Islet precursor cell (in vitro differentiated cells): ENCODE measurements at regions not wholly inside any gene's neighbourhood (a gene's known extent, or its start where the extent isn't known, plus 50 kb on each side); places are given as distances from the start of the nearest gene placed in this dataset.
"Not testable (repeated sequence)": the region's sequence is repeated elsewhere in the genome, so short reads cannot be mapped to it uniquely, and the experiment has no call there.

Experiments
- DNase-seq: peaks from one replicate; pipeline ENCODE4 v3.0.0-alpha.2; 2018

DNA sequence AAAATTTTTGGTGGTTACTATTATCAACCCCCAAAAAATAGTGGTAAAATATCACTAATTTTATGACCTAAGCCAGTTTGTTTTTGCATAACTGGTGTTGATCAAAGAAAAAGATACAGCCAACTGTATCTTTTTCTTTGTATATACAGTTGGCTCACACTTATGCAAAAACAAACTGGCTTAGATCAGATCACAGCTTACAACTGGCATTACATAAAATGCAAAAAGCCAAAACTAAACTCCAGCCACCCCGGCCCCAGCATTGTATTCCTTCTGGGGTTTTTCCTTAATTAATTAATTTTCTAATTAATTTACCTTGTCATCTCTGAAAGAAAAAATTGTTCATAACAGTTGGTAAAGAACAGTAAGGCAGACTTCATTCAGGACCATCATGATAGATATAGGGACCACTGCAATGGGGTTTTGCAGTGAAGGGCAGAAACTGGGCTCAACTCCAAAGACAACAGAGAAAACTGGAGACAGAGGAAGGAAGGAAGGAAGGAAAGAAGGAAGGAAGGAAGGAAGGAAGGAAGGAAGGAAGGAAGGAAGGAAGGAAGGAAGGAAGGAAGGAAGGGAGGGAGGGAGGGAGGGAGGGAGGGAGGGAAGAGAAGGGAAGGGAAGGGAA lies 202.1 kb downstream of the HNRNPD start:
- no peak for DNase-seq

DNA sequence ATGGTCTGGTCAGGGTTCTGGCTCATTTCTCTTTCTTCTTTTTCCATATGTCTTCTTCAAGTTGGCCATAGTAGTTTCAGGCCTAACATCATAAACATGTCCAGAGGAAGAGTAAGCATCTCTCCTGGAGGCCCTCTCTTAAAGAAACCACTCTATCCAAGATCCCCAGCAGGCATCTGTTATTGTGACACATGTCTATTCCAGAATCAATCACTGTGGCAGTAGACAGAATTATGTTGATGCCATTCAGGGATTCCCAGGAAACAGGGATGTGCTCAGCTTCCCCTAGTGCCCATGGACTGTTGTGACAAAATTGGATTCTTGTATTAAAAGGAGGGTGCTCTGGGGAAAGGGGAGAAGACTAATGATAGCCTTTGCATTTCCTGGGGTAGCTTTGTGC lies 224.0 kb downstream of the HNRNPD start:
- no peak for DNase-seq

DNA sequence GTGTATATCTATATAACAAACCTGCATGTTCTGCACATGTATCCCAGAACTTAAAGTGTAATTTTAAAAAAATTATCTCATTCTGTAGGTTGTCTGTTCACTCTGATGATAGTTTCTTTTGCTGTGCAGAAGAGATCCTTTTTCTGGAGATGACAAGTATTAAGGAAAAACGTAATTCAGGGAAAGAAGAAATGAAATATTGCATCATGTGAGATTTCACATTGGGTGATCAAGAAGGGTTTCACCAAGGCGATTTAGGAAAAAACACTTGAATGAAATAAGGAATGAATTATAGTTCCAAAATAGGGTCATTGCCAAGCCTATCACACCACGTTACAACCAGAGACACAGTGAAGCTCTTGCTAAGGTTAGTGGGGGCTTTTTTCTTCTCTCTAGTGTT lies 227.9 kb downstream of the HNRNPD start:
- no peak for DNase-seq

DNA sequence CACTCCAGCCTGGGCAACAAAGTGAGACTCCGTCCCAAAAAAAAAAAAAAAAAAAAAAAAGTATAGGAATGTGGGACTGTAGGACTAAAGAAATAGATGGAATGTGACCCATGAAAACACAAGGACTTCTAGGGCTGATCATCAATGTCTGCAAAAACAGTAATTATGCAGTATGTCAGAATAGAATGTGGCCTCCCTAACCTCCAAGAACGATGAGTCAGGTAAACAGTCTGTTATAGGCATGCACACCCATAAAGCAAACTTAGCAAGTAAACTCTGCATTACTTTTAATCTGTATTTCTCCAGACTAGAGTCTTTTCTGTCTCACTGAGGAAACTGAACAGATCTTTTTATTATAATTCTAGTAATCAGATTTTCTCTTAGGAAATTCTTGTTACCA lies 233.4 kb downstream of the HNRNPD start:
- no peak for DNase-seq

DNA sequence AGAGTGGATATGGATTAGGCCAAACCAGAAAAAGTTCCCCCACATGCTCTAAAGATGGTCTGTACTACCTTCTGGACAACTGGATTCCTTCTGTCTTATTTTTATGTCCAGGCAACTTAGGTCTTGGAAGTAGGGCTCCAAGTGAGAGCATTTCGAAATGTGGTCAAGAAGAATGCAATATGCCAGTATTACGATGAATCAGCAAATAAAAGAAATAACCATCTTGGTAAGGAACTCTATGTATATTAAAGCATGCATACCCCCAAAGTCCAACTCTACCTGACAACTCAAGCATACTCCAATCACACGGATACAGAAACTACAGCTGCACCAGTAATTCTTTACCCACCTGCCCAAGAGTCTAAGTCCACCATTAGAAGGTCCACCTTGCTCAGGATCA lies 234.5 kb downstream of the HNRNPD start:
- DNase-seq = no peak

DNA sequence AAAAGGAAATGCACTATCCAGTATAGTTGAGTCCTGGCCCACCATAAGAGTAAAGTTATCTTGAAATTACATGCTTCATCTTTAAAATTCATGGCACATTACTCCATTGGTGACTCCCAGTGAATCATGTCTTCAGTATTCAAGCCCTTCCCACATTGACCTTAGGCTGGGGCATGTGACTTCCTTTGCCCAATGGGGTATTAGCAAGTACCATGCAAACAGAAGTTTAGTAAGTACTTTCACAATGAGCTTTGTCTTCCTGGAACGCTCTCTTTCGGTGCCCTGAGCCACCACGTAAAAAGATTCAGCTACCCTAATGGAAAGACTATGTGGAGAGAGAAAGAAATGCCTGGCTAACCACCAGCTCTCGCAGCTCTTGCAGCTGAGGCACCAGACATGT lies 235.4 kb downstream of the HNRNPD start:
- no peak for DNase-seq

DNA sequence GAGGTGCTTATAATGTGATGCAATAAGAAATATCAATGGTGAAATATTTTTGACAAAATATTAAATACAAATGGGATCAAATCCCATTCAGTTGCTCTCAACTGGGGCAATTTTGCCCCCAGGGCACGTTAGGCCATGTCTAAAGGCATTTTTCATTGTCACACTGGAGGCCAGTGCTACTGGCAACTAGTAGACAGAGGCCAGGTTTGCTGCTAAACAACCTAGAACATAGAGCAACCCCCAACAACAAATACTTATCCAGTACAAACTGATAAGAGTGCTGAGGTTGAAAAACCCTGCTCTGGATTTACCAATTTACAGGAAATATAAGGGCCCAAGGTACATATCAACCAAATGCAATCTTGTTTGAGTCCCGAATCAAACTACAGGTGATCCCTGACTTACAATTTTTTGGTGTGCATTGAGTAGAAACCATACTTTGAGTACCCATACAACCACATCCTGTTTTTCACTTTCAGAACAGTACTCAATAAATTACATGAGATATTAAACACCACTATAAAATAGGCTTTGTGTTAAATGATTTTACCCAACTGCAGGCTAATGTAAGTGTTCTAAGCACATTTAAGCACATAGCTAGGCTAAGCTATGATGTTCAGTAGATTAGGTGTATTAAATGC lies 237.5 kb downstream of the HNRNPD start:
- no peak for DNase-seq

DNA sequence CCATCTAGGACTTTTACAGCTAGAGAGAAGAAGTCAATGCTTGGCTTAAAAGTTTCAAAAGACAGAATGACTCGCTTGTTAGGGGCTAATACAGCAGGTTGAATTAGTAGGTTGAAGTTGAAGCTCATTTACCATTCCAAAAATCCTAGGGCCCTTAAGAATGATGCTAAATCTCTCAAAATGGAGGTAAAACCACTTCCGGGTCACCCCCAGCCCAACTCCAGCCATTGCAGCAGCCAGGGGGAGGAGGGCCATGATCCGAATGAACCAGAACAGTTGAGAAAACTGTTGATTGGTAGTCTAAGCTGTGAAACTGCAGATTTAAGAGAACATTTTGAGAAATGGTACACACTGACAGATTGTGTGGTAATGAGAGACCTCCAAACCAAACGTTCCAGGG lies 245.4 kb downstream of the HNRNPD start:
- no peak for DNase-seq

DNA sequence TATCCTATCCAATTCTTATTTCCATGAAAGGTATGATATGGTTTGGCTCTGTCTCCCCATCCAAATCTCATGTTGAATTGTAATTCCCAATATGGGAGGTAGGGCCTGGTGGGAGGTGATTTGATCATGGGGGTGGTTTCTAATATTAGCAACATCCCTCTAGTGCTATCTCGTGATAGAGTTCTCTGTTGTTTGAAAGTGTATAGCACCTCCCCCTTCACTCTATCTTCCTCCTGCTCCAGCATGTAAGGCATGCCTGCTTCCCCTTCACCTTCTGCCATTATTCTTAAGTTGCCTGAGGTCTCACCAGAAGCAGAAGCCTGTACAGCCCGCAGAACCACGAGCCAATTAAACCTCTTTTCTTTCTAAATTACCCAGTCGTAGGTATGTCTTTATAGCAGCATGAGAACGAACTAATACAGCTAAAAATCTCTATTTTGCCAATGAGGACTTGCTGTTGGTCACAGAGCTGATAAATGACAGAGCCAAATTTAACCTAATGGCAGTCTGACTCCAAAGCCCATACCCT lies 247.2 kb downstream of the HNRNPD start:
- no peak for DNase-seq

DNA sequence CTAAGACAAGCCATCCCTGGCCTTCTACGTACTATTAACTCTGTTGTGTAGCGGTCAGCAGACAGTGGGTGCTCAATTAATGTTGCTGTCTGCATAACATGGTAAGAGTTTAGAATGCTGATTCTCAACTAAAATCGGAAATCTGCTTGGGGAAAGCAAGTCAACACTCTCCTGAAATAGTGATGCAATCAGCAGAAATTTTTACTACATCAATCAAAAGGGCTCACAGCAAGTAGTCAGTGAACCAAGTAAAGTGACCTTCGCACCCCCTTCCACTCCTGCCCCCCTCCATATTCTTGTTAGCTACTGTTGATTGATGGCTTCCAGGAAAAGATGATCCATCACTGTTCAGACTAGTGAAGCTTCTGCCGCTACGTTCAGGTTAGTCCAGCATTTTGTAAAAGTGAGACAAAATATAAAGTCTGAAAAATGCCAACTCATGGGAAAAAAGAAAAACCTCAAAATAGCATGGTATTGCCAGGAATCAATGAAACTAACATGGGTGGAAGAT lies 247.9 kb downstream of the HNRNPD start:
- DNase-seq = no peak

DNA sequence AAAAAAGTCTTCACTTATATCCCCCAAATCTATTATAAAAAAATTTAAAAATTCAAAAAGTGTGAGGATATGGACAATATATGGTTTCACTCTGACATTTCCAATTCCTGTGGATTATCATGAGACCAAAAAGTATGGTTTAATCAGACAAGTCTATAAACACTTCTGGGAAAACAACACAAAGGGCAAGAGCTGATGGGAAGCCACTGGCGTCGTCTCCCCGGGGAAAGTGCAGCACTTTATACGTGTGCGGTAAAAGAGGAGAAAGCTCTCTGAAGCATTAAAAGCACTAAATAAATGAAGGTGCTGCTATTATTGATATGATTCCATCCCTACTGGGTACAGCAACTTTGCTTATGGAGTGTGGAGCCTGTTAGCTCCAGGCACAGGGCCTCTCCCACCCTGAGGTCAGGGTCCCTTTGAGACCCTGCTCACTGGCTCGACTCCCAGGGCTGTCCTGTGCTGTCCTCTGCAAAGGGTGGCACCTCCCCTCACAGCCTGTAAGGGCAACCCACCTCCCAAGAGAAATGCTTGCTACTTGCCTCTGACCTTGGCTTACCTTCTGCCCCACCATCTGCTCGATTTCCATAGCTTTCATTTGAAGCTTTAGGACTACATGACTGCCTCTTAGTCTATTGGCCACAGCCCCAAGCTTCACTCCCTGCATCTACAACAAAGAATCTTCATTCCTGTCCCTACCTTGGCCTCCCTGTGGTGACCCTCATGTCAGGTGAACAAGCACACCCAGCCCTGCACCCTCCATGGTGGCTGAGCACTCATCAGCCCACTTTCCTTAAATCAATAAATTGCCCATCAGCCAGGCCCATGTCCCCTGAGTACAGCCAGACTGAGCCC lies 248.6 kb downstream of the HNRNPD start:
- no peak for DNase-seq

DNA sequence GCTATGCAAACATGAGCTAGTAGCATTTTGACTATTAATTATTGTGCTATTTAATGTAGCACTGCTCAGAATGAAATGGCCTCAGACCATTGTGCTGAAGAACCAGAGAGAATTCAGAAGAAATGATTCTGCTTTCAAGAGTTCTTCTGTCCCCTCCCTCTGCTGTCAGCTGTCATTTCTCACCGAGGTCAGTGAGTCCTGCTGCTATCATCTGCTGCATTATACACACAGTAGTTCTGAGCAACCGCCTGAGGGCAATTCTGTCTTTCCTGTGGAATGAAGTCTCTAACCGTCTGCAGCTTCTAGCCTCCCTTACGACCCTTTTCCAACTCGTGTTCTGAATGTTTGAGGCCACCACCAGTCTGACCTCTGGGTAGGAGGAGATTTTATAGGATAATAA lies 249.4 kb downstream of the HNRNPD start:
- DNase-seq = peak; percentile 91

DNA sequence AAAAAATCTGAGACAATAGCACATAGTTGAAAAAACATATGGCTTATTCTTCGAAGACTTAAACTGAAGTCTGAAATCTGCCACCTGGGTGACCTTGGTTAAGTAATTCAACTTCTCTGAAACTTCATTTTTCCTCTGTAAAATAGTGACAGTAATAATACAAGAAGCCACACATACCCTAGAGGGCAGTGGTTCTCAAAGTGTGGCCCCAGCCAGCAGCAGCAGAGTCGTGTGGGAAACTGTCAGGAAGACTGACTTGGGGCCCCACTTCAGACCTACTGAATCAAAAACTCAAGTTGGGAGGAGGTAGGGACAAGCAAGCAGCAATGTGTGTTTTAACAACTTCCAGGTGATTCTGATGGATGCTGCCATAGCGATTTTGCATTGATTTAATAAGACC lies 249.9 kb downstream of the HNRNPD start:
- DNase-seq = no peak

DNA sequence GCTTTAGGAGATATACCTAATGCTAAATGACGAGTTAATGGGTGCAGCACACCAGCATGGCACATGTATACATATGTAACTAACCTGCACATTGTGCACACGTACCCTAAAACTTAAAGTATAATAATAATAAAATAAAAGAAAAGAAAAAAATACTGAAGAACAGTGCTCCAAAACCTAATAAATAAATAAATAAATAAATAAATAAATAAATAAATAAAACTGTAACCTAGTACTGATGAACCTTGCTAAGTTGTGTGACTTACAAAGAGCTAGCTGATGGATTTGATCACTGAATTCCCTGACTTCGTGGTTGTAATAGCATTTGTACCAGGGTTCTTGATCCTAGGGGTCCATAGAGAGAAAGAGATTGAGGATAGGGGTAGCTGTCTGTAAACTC lies 258.6 kb downstream of the HNRNPD start:
- DNase-seq = not testable (repeated sequence)

DNA sequence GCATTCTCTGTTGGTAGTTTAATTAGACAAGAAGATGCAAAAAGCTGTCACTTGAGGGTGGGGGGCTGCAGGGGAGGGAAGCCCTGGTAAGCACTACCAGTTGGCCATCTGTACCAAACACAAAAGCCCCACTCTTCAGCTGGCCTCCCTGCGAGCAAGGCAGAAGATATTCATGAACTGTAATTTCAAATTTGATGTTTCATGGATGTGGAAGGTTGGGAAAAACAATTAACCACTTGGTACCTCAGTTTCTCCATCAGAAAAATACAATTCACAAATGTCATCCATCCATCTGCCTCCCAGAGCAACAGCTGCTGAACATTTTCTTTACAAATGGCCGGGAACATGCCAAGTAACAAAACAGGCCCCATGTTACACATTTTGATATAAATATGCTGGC lies 265.3 kb downstream of the HNRNPD start:
- no peak for DNase-seq

DNA sequence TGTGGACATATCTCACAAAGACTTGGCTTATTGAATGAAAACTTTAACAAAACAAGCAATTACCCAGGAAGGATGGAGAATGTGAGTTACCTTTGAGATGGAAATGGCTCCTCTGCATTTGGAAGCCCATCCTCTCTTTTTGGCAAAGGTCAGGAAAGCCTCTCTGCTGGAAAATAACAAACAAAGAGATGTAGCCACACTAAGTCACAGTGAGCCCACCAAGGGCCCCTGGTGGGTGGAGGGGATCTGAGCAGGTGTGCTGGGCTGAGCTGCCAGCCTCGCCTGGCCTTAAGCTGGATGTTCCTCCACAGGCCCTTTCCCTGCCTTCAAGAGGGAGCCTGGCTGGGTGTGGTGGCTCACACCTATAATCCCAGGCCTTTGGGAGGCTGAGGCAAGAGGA lies 269.2 kb downstream of the HNRNPD start:
- DNase-seq = no peak

DNA sequence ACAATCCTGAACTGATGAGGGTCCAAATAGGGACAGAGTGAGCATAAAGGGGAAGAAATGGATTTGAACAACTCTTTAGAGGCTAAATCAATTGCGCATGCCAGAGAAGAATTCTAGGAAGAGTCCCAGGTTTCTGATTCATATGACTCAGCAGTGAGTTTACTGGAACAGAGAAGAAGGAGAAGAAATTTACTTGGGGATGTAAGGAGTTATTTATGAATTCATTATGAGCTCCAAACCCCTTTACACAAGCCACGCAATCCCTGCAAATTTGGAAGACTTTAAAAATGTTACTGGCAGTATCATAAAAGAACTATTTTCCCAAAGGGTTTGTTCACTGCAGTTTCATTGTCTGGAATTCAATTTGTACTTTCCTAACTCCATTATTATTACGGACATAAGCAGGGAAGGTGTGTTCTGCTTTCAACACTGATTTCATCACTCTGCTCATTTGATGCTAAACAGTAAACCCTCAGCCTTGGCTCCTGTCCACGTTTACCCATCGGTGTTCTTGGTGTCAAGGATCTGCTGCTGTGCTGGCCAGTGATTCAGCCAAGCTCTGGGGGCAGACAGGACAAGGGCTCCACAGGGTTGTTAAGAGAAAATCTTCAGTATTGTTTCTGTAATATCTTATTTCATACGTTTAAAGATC lies 273.7 kb downstream of the HNRNPD start:
- no peak for DNase-seq

DNA sequence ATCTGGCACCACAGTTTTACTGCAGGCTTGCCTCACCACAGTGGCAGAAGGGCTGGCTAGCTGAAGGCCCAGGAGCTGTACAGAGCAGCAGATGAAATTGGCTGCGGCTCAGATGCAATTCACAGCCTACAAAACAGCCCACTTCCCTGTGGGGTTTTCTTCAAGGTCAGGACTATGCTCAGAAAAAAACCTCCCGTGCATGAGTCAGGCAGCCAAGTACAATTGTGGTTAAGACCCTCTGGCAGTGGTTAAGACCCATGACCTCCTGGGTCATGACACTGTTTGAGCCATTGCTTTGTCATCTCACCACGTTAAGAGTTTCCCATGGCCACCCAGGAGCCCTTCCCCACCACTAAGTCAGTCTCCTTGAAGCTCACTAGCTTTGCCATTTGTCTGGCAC lies 276.3 kb downstream of the HNRNPD start:
- DNase-seq = peak; percentile 77

DNA sequence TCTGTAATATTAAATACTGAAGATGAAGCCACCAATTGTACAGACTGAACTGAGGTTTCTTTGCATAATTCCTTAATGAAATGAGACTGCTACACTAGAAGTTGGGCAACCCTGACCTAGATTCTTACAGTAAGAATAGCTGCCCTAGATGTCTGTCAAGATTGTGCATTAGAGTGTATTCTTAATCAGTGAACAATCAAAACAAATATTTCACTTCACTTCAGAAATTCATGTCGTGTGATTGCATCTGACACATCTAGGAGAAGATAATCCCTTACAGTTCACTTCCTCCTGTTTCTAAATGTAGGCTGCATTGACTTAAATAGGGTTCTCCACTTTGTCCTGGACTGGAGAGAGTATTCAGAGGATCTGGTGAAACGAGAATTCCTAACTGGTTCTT lies 283.1 kb downstream of the HNRNPD start:
- no peak for DNase-seq

DNA sequence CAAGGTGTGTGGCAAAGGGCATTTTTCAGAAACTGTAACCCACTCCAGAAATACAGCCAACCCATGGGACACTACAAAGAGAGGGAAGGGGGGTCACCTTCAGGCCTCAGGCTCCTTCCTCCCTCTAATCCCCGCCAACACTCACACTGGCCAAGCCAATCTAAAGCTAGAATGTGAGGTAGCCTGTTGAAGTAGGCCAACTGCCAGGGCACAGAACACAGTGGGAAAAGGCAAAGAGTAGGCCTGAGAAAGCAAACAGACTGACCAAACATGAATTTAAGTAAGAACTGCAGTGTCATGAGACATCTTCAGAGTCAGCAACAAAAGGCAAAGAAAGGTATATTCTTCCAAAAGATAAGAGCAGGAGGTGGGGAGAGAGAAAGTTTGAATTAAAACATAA lies 289.0 kb downstream of the HNRNPD start:
- DNase-seq = no peak

DNA sequence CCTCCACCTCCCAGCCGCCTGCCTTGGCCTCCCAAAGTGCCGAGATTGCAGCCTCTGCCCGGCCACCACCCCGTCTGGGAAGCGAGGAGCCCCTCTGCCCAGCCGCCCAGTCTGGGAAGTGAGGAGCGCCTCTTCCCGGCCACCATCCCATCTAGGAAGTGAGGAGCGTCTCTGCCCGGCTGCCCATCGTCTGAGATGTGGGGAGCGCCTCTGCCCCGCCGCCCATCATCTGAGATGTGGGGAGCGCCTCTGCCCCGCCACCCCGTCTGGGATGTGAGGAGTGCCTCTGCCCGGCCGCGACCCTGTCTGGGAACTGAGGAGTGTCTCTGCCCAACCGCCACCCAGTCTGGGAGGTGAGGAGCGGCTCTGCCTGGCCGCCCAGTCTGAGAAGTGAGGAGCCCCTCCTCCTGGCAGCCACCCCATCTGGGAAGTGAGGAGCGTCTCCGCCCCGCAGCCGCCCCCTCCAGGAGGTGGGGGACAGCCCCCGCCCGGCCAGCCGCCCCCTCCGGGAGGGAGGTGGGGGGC lies 296.3 kb downstream of the HNRNPD start:
- DNase-seq = not testable (repeated sequence)

DNA sequence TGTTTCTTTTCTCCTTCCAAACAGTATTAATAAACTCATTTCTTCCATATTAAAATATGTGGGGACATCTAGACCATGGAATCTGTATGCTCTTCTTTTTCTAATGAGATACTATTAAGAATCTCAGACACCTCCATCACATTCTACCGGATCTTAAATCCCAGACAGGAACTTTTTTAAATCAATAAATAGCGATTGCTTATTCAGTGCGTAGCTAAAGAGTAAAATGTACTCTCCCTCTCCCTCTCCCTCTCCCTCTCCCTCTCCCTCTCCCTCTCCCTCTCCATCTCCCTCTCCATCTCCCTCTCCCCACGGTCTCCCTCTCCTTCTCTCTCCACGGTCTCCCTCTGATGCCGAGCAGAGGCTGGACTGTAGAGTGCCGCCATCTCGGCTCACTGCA lies 297.0 kb downstream of the HNRNPD start:
- DNase-seq = no peak

DNA sequence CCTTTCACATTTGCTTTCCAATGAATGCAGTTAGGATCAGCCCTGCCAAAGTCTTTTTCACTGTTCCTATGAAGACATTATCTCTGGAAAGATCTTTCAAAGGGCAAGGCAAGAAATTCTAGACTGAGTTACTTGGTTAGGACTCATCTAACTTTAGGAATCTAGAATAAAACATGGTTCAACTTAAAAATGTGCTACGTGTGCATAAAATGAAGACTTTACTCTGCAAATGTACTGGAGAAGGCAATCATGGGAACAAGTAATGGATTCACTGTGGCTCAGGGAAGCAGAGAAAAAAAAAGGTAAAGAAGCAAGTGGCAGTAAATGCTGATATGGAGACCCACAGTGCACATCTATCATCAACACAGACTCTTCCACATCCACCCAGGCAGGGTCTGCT lies 297.4 kb downstream of the HNRNPD start:
- DNase-seq = no peak
